Amniotic epithelial cell (primary cell): ENCODE measurements at regions not wholly inside any gene's neighbourhood (a gene's known extent, or its start where the extent isn't known, plus 50 kb on each side); places are given as distances from the start of the nearest gene placed in this dataset.
"Not testable (repeated sequence)": the region's sequence is repeated elsewhere in the genome, so short reads cannot be mapped to it uniquely, and the experiment has no call there.

Experiments used
- DNase-seq: peaks from one replicate; pipeline ENCODE4 v3.0.0-alpha.2; 2010; ENCODE audit warnings: low read depth

- DNase-seq = no peak
These were observed 60.2 kb upstream of the LRRC4C start for GRCh38 chr11:41519696-41520095.

- DNase-seq = no peak
These were observed 62.9 kb upstream of the LRRC4C start for GRCh38 chr11:41522391-41522790.

GRCh38 chr11:41522899-41523672 is 63.6 kb upstream of the LRRC4C start:
- DNase-seq = no peak

GRCh38 chr11:41527530-41527929 is 68.1 kb upstream of the LRRC4C start:
- no peak for DNase-seq

- no peak for DNase-seq
These were observed 73.0 kb upstream of the LRRC4C start for GRCh38 chr11:41532413-41532812.

- no peak for DNase-seq
These were observed 74.3 kb upstream of the LRRC4C start for GRCh38 chr11:41533761-41534160.

GRCh38 chr11:41534391-41534790 is 74.9 kb upstream of the LRRC4C start:
- DNase-seq = no peak

- no peak for DNase-seq
These were observed 75.4 kb upstream of the LRRC4C start for GRCh38 chr11:41534861-41535260.

GRCh38 chr11:41536021-41536568 is 76.6 kb upstream of the LRRC4C start:
- no peak for DNase-seq

- not testable (repeated sequence) for DNase-seq
These were observed 85.5 kb upstream of the LRRC4C start for GRCh38 chr11:41544902-41545301.

- DNase-seq = no peak
These were observed 119.1 kb upstream of the LRRC4C start for GRCh38 chr11:41578421-41579051.

GRCh38 chr11:41579546-41579945 is 120.1 kb upstream of the LRRC4C start:
- no peak for DNase-seq

- no peak for DNase-seq
These were observed 150.1 kb upstream of the LRRC4C start for GRCh38 chr11:41609511-41609910.

- DNase-seq = no peak
These were observed 153.0 kb upstream of the LRRC4C start for GRCh38 chr11:41612415-41612814.

- DNase-seq = no peak
These were observed 153.9 kb upstream of the LRRC4C start for GRCh38 chr11:41613326-41613725.

- DNase-seq = no peak
These were observed 163.4 kb upstream of the LRRC4C start for GRCh38 chr11:41622707-41623359.

- no peak for DNase-seq
These were observed 200.5 kb upstream of the LRRC4C start for GRCh38 chr11:41659985-41660384.

GRCh38 chr11:41660585-41660984 is 201.1 kb upstream of the LRRC4C start:
- DNase-seq = no peak

- no peak for DNase-seq
These were observed 206.2 kb upstream of the LRRC4C start for GRCh38 chr11:41665441-41666360.

GRCh38 chr11:41666951-41667653 is 207.7 kb upstream of the LRRC4C start:
- no peak for DNase-seq

GRCh38 chr11:41675205-41675604 is 215.8 kb upstream of the LRRC4C start:
- DNase-seq = no peak
